ENCODE measurements at regions not wholly inside any gene's neighbourhood (a gene's known extent, or its start where the extent isn't known, plus 50 kb on each side); places are given as distances from the start of the nearest gene placed in this dataset.

DNA sequence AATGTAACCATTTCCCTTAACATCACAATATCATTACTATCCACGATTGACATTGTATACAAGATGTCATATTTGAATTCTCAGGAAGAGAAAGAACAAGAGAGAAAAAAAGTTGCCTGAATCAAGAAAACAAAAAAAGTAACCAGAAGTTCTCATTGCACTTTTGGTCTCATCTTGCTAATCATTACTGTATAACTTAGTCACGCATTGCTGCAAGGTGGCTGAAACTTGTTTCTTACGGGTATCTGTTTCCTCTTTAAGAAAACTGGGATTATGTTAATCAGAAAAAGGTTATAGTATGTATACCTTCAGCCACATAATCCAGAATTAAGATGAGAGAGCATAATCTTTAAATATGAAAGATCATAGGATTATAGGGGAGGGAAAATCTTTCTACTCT, 639.7 kb upstream of the SYT4 start:
- TF ChIP-seq, protein P1, sequence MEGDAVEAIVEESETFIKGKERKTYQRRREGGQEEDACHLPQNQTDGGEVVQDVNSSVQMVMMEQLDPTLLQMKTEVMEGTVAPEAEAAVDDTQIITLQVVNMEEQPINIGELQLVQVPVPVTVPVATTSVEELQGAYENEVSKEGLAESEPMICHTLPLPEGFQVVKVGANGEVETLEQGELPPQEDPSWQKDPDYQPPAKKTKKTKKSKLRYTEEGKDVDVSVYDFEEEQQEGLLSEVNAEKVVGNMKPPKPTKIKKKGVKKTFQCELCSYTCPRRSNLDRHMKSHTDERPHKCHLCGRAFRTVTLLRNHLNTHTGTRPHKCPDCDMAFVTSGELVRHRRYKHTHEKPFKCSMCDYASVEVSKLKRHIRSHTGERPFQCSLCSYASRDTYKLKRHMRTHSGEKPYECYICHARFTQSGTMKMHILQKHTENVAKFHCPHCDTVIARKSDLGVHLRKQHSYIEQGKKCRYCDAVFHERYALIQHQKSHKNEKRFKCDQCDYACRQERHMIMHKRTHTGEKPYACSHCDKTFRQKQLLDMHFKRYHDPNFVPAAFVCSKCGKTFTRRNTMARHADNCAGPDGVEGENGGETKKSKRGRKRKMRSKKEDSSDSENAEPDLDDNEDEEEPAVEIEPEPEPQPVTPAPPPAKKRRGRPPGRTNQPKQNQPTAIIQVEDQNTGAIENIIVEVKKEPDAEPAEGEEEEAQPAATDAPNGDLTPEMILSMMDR (IDR thresholded peaks at IDR 0.05; ENCODE audit: unreplicated experiment) = no peak
- Mint-ChIP-seq H3K4me1 (ENCODE audit: low read depth, unreplicated experiment) (peaks cover 15% of the 10 kb centered on the region), H3K4me3 (ENCODE audit: low read depth, unreplicated experiment) (no peak overlapping the region), H3K9me3 (ENCODE audit: low read depth, unreplicated experiment) (no peaks in the 10 kb centered on the region), H3K27me3 (ENCODE audit: unreplicated experiment) (no peaks in the 10 kb centered on the region), H3K36me3 (ENCODE audit: insufficient read depth, unreplicated experiment) (no peaks in the 10 kb centered on the region), H3K27ac (ENCODE audit: unreplicated experiment) (no peak overlapping the region)
- no TSS peak for BruUV-seq (replicated peaks)
- no peak for DNase-seq
- intact Hi-C loops (cut with micrococcal nuclease; ENCODE audit: unreplicated experiment) = no loop called here
- CTCF ChIA-PET = no interaction called here

GRCh38 chr18:43917520-43917919, 640.2 kb upstream of the SYT4 start:
- no peak for DNase-seq
- Mint-ChIP-seq H3K9me3 (ENCODE audit: low read depth, unreplicated experiment) (no peaks in the 10 kb centered on the region), H3K4me3 (ENCODE audit: low read depth, unreplicated experiment) (no peak overlapping the region), H3K4me1 (ENCODE audit: low read depth, unreplicated experiment) (peaks cover 15% of the 10 kb centered on the region), H3K36me3 (ENCODE audit: insufficient read depth, unreplicated experiment) (no peaks in the 10 kb centered on the region), H3K27me3 (ENCODE audit: unreplicated experiment) (no peaks in the 10 kb centered on the region), H3K27ac (ENCODE audit: unreplicated experiment) (no peak overlapping the region)
- intact Hi-C loops (cut with micrococcal nuclease; ENCODE audit: unreplicated experiment) = no loop called here
- BruUV-seq (replicated peaks) = no TSS peak
- CTCF ChIA-PET = no interaction called here
- TF ChIP-seq, protein P1 (IDR thresholded peaks at IDR 0.05; ENCODE audit: unreplicated experiment) = no peak

GRCh38 chr18:43919551-43919950, 642.3 kb upstream of the SYT4 start:
- DNase-seq = no peak
- CTCF ChIA-PET = no interaction called here

GRCh38 chr18:43931439-43931838, 654.1 kb upstream of the SYT4 start:
- TF ChIP-seq, protein P1 (IDR thresholded peaks at IDR 0.05; ENCODE audit: unreplicated experiment) = no peak
- no peaks in the 10 kb centered on the region for H3K27me3 Mint-ChIP-seq (ENCODE audit: unreplicated experiment)
- no peaks in the 10 kb centered on the region for H3K36me3 Mint-ChIP-seq (ENCODE audit: insufficient read depth, unreplicated experiment)
- no peak for DNase-seq
- CTCF ChIA-PET = no interaction called here
- intact Hi-C loops (cut with micrococcal nuclease; ENCODE audit: unreplicated experiment) = no loop called here
- no TSS peak for BruUV-seq (replicated peaks)
- H3K27ac Mint-ChIP-seq (ENCODE audit: unreplicated experiment) = no peak overlapping the region
- H3K4me3 Mint-ChIP-seq (ENCODE audit: low read depth, unreplicated experiment) = no peak overlapping the region
- H3K9me3 Mint-ChIP-seq (ENCODE audit: low read depth, unreplicated experiment) = no peaks in the 10 kb centered on the region
- H3K4me1 Mint-ChIP-seq (ENCODE audit: low read depth, unreplicated experiment) = no peaks in the 10 kb centered on the region

More at GRCh38 chr18:43919551-43919950, 642.3 kb upstream of the SYT4 start:
- intact Hi-C loops (cut with micrococcal nuclease; ENCODE audit: unreplicated experiment) = no loop called here
- H3K27ac Mint-ChIP-seq (ENCODE audit: unreplicated experiment) = no peak overlapping the region
- no peaks in the 10 kb centered on the region for H3K9me3 Mint-ChIP-seq (ENCODE audit: low read depth, unreplicated experiment)
- peaks cover 15% of the 10 kb centered on the region for H3K4me1 Mint-ChIP-seq (ENCODE audit: low read depth, unreplicated experiment)
- TF ChIP-seq, protein P1 (IDR thresholded peaks at IDR 0.05; ENCODE audit: unreplicated experiment) = no peak
- no peaks in the 10 kb centered on the region for H3K27me3 Mint-ChIP-seq (ENCODE audit: unreplicated experiment)
- H3K36me3 Mint-ChIP-seq (ENCODE audit: insufficient read depth, unreplicated experiment) = no peaks in the 10 kb centered on the region
- no TSS peak for BruUV-seq (replicated peaks)
- H3K4me3 Mint-ChIP-seq (ENCODE audit: low read depth, unreplicated experiment) = no peak overlapping the region

DNA sequence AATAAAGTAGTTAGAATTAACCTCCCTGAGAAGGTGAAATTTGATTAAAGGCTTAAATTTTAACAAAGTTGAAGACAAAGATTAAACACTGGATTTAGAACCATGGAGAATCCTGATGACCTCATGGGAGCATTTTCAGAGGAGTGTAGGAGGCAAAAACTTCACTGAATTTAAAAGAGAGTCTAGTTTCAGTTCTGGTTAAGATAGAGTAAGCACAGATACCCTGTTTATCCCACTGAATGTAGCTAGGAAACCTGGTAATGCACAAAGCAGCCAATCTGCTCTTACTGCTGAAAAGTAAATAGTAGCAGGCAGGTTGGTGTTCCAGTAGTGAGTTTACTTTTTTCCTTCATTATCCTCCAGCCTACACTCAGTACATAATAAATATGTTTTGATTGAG, 654.9 kb upstream of the SYT4 start:
- H3K27ac Mint-ChIP-seq (ENCODE audit: unreplicated experiment) = no peak overlapping the region
- BruUV-seq (replicated peaks) = no TSS peak
- intact Hi-C loops (cut with micrococcal nuclease; ENCODE audit: unreplicated experiment) = no loop called here
- H3K4me1 Mint-ChIP-seq (ENCODE audit: low read depth, unreplicated experiment) = no peaks in the 10 kb centered on the region
- H3K36me3 Mint-ChIP-seq (ENCODE audit: insufficient read depth, unreplicated experiment) = no peaks in the 10 kb centered on the region
- TF ChIP-seq, protein P1 (IDR thresholded peaks at IDR 0.05; ENCODE audit: unreplicated experiment) = no peak
- H3K9me3 Mint-ChIP-seq (ENCODE audit: low read depth, unreplicated experiment) = no peaks in the 10 kb centered on the region
- no peak for DNase-seq
- H3K27me3 Mint-ChIP-seq (ENCODE audit: unreplicated experiment) = no peaks in the 10 kb centered on the region
- H3K4me3 Mint-ChIP-seq (ENCODE audit: low read depth, unreplicated experiment) = no peak overlapping the region
- CTCF ChIA-PET = no interaction called here
